ENCODE measurements at regions not wholly inside any gene's neighbourhood (a gene's known extent, or its start where the extent isn't known, plus 50 kb on each side); places are given as distances from the start of the nearest gene placed in this dataset.

GRCh38 chr2:41870265-41870585 lies 177.6 kb upstream of the PKDCC start:
- no peak for FAIRE-seq

GRCh38 chr2:41871080-41871479 lies 176.7 kb upstream of the PKDCC start:
- peak; percentile 9 for FAIRE-seq

- no peak for FAIRE-seq
Observed at GRCh38 chr2:41872646-41873045, 175.2 kb upstream of the PKDCC start.

GRCh38 chr2:41873102-41874031 lies 174.5 kb upstream of the PKDCC start:
- FAIRE-seq: peak; percentile 41

- no peak for FAIRE-seq
Observed at GRCh38 chr2:41877114-41877678, 170.6 kb upstream of the PKDCC start.

GRCh38 chr2:41878056-41878455 lies 169.8 kb upstream of the PKDCC start:
- FAIRE-seq: no peak

GRCh38 chr2:41878716-41879234 lies 169.0 kb upstream of the PKDCC start:
- no peak for FAIRE-seq

GRCh38 chr2:41879235-41879916 lies 168.4 kb upstream of the PKDCC start:
- FAIRE-seq: no peak

- FAIRE-seq: no peak
Observed at GRCh38 chr2:41880561-41881243, 167.1 kb upstream of the PKDCC start.

- no peak for FAIRE-seq
Observed at GRCh38 chr2:41881249-41881648, 166.6 kb upstream of the PKDCC start.

GRCh38 chr2:41884718-41885117 lies 163.1 kb upstream of the PKDCC start:
- FAIRE-seq: no peak

GRCh38 chr2:41886145-41886664 lies 161.6 kb upstream of the PKDCC start:
- no peak for FAIRE-seq

GRCh38 chr2:41886757-41887156 lies 161.1 kb upstream of the PKDCC start:
- no peak for FAIRE-seq

- FAIRE-seq: no peak
Observed at GRCh38 chr2:41890341-41890740, 157.5 kb upstream of the PKDCC start.

GRCh38 chr2:41892476-41892875 lies 155.3 kb upstream of the PKDCC start:
- FAIRE-seq: no peak

- no peak for FAIRE-seq
Observed at GRCh38 chr2:41894563-41895333, 153.1 kb upstream of the PKDCC start.

GRCh38 chr2:41895334-41895664 lies 152.5 kb upstream of the PKDCC start:
- no peak for FAIRE-seq

GRCh38 chr2:41896186-41896846 lies 151.5 kb upstream of the PKDCC start:
- FAIRE-seq: no peak

- FAIRE-seq: peak; percentile 47
Observed at GRCh38 chr2:41899189-41899588, 148.6 kb upstream of the PKDCC start.

- FAIRE-seq: no peak
Observed at GRCh38 chr2:41900101-41900577, 147.7 kb upstream of the PKDCC start.

GRCh38 chr2:41902897-41903296 lies 144.9 kb upstream of the PKDCC start:
- FAIRE-seq: no peak
